Bone marrow (tissue), 2 donors: ENCODE measurements at regions not wholly inside any gene's neighbourhood (a gene's known extent, or its start where the extent isn't known, plus 50 kb on each side); places are given as distances from the start of the nearest gene placed in this dataset.

Experiments
- DNase-seq, 2 donors: peaks; one replicate each; lab custom pipeline; 2025; lab: John Stamatoyannopoulos, UW

- DNase-seq, result no peak
These were observed 232.8 kb upstream of the UMPS start for GRCh38 chr3:124497487-124497886.

GRCh38 chr3:124498891-124499290 is 231.4 kb upstream of the UMPS start:
- no peak for DNase-seq

- DNase-seq, result no peak
These were observed 225.8 kb upstream of the UMPS start for GRCh38 chr3:124504332-124505059.

DNA sequence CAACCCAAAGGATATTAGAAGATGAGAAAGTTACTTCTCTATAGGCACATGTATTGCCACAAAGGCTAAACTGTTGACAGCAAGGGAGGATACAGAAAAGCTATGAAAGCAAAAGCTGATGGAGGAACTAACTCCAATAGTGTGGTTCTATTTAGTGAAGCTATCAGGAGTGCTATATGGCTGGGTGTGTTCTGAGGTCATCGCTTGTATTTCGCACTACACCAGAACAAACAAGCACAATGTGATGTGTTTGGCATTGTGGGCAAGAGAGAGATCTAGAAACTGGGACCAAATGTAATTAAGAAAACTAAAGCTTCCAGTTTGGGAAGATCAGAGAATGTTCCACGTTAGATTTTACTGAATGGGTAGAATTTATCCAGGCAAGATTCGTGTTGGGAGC is 220.4 kb upstream of the UMPS start:
- DNase-seq, result no peak

GRCh38 chr3:124510290-124510689 is 220.0 kb upstream of the UMPS start:
- no peak for DNase-seq

GRCh38 chr3:124512881-124513609 is 217.2 kb upstream of the UMPS start:
- no peak for DNase-seq

- DNase-seq, result no peak
These were observed 216.6 kb upstream of the UMPS start for GRCh38 chr3:124513610-124513997.

- DNase-seq, result no peak
These were observed 215.6 kb upstream of the UMPS start for GRCh38 chr3:124514683-124515082.

DNA sequence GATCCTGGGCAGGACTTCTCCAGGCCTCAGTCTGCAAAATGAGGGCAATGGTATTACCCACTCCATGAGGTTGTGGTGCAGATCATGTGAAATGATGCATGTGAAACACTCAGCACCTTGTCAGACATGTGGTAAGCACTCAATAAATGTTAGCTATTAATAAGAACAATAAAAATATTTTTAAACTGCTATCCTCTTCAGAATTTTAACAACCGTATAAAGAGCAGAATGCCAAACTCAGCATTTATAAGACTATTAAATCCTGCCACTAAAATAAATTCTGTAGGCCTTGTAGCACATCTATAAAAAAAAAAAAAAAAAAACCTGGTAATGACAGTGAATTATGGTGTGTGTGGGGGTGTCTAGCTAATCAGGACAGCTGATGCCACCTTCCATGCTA is 213.9 kb upstream of the UMPS start:
- no peak for DNase-seq

DNA sequence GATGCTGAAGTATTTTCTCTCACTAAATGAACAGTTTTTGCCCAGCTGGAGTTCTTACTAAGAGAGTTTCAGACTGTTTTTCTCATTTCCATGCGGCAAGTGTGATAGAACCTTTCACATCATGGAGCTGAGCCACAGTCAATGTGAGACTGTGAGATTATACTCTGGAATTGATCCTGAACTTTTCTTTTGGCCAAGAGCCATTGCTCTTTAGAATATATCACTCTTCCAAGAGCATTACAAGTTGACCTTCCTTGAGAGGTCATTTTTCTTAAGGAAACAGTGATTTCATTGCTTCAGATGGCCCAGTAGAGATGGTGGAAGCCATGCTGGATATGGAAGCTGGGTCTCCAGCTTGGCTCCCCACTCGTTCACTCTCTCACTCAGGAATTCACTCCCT is 212.9 kb upstream of the UMPS start:
- no peak for DNase-seq

- no peak for DNase-seq
These were observed 211.9 kb upstream of the UMPS start for GRCh38 chr3:124518350-124518749.

- DNase-seq, result no peak
These were observed 210.6 kb upstream of the UMPS start for GRCh38 chr3:124519591-124520194.

- DNase-seq, result no peak
These were observed 209.3 kb upstream of the UMPS start for GRCh38 chr3:124520970-124521369.

DNA sequence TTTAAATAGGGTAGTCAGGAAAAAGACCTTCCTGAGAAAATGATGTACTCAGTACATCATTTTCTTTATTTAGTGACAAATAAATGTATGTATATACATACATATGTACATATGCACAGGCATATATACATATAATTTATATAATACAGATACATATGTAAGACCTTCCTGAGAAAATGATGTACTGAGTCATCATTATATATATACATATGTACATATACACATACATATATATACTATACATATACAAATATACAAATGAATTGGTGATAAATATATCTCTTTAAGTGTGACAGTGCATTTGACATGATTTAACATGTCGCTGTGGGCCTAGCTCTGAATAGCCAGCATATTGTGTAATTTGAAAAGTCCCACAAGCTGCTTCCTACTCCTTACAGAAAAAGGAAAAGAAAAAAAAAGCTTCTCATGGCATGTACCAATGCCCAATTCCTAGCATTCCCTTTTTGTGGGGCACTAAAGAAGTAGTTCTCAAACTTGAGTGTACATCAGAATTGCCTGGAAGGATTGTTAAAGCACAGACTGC is 208.1 kb upstream of the UMPS start:
- no peak for DNase-seq

DNA sequence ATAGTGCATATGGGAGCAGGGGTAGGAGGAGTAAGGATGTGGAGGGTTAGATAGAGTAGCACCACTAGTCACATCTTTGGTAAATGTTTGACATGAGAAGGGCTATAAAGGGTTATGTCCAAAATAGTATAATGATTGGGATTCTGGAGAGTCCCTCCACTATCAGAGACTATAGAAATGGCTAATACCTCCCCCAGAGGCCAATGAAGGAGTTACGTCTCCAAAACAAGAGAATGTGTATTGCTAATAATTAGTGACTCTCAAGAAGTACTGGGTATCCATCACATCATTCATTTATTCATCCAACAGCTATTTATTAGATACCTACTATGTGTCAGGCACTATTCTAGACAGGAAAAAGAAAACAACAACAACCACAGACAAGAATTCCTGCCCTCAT is 203.7 kb upstream of the UMPS start:
- no peak for DNase-seq

- no peak for DNase-seq
These were observed 200.3 kb upstream of the UMPS start for GRCh38 chr3:124529826-124530571.

DNA sequence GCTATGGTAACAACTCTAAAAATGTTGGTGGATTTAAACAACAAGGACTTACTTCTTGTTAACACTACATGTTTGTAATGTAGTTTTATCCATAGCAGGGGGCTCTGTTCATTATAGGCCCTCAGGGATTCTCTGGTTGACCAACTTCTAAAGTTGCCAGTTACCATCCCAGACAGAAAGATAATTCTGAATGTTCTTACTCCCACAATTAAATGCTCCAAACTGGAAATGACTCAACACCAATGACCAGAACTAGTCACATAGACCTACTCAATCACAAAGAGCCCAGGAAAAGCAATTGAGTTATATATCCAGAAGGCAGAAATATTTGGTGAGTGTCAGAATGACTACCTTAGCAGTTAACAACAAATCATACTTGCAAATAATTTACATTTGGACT is 199.3 kb upstream of the UMPS start:
- DNase-seq, result no peak

DNA sequence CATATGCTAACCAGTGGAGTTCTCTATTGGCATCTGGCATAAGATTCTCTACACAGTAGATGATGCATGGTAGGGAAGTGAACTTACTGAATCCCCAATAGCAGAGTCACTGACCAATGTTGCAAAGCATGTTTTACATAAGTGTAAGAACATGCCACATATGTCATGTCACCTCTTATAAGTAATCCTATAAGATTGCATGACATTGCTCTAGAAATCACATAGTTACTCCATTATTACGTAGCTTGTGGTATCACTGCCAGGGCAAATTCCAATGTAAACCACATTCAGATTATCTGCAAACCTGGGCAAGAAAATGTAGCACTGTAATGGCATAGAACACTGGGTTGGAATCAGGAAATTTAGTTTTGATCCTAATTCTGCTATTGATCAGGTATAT is 198.2 kb upstream of the UMPS start:
- DNase-seq, result no peak

DNA sequence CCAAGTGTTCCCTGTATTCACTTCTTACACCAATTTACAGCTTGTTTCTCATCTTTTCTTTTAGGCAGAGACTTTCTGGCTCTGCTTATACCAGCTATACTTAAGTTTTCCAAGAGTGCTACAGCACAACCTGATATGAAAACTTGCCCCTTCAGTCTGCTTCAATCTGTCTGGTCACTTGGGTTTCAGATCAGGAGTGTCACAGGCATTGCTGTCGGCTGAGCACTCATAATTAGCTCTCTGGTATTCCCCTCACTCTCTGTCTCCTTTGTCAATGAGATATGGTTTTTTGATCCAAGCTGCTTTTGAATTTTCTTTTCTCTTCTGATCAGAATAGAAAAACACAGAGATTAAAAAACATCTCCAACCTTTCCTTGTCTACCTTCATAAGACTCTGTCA is 194.9 kb upstream of the UMPS start:
- no peak for DNase-seq

- no peak for DNase-seq
These were observed 189.6 kb upstream of the UMPS start for GRCh38 chr3:124540550-124541211.

DNA sequence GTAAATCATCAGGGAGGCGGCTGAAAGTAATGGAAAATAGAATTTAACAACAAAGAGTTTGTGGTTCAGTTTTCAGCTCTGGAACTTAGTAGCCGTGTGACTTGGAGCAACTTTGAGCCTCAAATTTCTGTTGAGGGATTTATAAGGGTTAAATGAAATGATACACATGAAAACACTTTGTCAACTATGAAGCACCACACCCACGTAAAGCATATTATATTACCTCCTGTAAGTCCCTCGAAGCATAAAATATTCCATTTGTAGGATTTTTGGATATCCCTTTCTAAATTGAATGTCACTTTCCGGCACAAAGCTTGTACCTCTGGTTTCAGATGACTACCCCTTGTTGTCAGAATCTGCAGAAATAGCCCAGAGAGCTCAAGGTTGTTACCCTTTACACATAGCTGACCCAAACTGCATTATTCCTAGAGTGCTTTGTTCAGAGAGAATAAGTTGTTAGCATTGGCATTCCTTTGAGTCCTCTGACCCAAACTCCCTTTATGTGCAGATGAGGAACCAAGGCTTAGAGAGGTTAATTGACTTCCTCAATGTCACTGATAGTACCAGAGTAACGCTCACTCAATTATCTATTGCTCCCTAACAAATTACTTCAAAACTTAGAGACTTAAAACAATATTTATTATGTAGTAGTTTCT is 187.9 kb upstream of the UMPS start:
- DNase-seq, result no peak
